22Rv1 (cell line): ENCODE measurements at regions not wholly inside any gene's neighbourhood (a gene's known extent, or its start where the extent isn't known, plus 50 kb on each side); places are given as distances from the start of the nearest gene placed in this dataset.

Experiments used
- ZFX ChIP-seq: fragments of 450-650 bp; IDR thresholded peaks from 2 replicates; pipeline ENCODE4 v1.6.1; 2017; ENCODE audit warnings: antibody characterized with exemption, borderline replicate concordance
- TF ChIP-seq, protein P1 (sequence below): fragments of 450-650 bp; IDR thresholded peaks from 2 replicates; pipeline ENCODE4 v1.5.1; 2017; ENCODE audit warnings: mild to moderate bottlenecking

GRCh38 chr5:74469234-74469994 is 171.1 kb downstream of the ENC1 start:
- TF ChIP-seq, protein P1, sequence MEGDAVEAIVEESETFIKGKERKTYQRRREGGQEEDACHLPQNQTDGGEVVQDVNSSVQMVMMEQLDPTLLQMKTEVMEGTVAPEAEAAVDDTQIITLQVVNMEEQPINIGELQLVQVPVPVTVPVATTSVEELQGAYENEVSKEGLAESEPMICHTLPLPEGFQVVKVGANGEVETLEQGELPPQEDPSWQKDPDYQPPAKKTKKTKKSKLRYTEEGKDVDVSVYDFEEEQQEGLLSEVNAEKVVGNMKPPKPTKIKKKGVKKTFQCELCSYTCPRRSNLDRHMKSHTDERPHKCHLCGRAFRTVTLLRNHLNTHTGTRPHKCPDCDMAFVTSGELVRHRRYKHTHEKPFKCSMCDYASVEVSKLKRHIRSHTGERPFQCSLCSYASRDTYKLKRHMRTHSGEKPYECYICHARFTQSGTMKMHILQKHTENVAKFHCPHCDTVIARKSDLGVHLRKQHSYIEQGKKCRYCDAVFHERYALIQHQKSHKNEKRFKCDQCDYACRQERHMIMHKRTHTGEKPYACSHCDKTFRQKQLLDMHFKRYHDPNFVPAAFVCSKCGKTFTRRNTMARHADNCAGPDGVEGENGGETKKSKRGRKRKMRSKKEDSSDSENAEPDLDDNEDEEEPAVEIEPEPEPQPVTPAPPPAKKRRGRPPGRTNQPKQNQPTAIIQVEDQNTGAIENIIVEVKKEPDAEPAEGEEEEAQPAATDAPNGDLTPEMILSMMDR = no peak
- TF ChIP-seq ZFX = no peak
